OCI-LY1 (cell line): ENCODE measurements at regions not wholly inside any gene's neighbourhood (a gene's known extent, or its start where the extent isn't known, plus 50 kb on each side); places are given as distances from the start of the nearest gene placed in this dataset.

Experiments
- H2AFZ ChIP-seq: fragments of 200-600 bp; sonication (generic), shearing (Covaris generic); 2 replicates; pipeline ENCODE4 v1.6.0; 2014; ENCODE audit warnings: antibody characterized with exemption, mild to moderate bottlenecking, low read length
- H3F3A ChIP-seq: fragments of 200-600 bp; sonication (generic), shearing (Covaris generic); 2 replicates; pipeline ENCODE4 v1.6.0; 2014; ENCODE audit warnings: mild to moderate bottlenecking, antibody characterized with exemption, low read length, moderate library complexity; ENCODE audit not compliant: insufficient read depth
- H3K27ac ChIP-seq: fragments of 200-600 bp; sonication (generic); 2 replicates; pipeline ENCODE4 v1.5.1; 2014; ENCODE audit warnings: low read length, mixed run types, mild to moderate bottlenecking, low read depth; ENCODE audit not compliant: poor library complexity, severe bottlenecking
- H3K27me3 ChIP-seq: fragments of 200-600 bp; sonication (generic); 2 replicates; pipeline ENCODE4 v1.6.0; 2014; ENCODE audit warnings: antibody characterized with exemption, mild to moderate bottlenecking, low read length, moderate library complexity; ENCODE audit not compliant: insufficient read depth
- H3K36me3 ChIP-seq: fragments of 200-600 bp; sonication (generic); 2 replicates; pipeline ENCODE4 v1.6.1; 2014; ENCODE audit warnings: mild to moderate bottlenecking, antibody characterized with exemption, low read length, moderate library complexity, mixed read lengths; ENCODE audit not compliant: insufficient read depth
- H3K4me1 ChIP-seq: fragments of 200-600 bp; sonication (generic); 2 replicates; pipeline ENCODE4 v1.5.1; 2014; ENCODE audit warnings: mild to moderate bottlenecking, low read length, moderate library complexity; ENCODE audit not compliant: insufficient read depth, severe bottlenecking
- H3K4me2 ChIP-seq: fragments of 200-600 bp; sonication (generic), shearing (Covaris generic); 2 replicates; pipeline ENCODE4 v1.6.1; 2014; ENCODE audit warnings: low read length
- H3K4me3 ChIP-seq: fragments of 200-600 bp; sonication (generic); 2 replicates; pipeline ENCODE4 v1.5.1; 2014; ENCODE audit warnings: low read length, low read depth, mild to moderate bottlenecking, mixed read lengths; ENCODE audit not compliant: poor library complexity, severe bottlenecking
- H3K79me2 ChIP-seq: fragments of 200-600 bp; shearing (Covaris generic); 2 replicates; pipeline ENCODE4 v1.6.1; 2016; ENCODE audit warnings: mixed run types, low read length, mixed read lengths; ENCODE audit not compliant: insufficient read depth
- H3K9ac ChIP-seq: fragments of 200-600 bp; sonication (generic), shearing (Covaris generic); 2 replicates; pipeline ENCODE4 v1.6.1; 2014; ENCODE audit warnings: mild to moderate bottlenecking, low read length, mixed read lengths
- H3K9me2 ChIP-seq: fragments of 200-600 bp; sonication (generic), shearing (Covaris generic); 2 replicates; pipeline ENCODE4 v1.6.1; 2014; ENCODE audit warnings: low read depth, mild to moderate bottlenecking, low read length, mixed read lengths
- H3K9me3 ChIP-seq: fragments of 200-600 bp; shearing (Covaris generic); 2 replicates; pipeline ENCODE4 v1.6.1; 2014; ENCODE audit warnings: low read length, mixed read lengths
- H4K20me1 ChIP-seq: fragments of 200-600 bp; sonication (generic), shearing (Covaris generic); 2 replicates; pipeline ENCODE4 v1.6.0; 2016; ENCODE audit warnings: mild to moderate bottlenecking, low read length; ENCODE audit not compliant: insufficient read depth
- EZH2 ChIP-seq: fragments of 200-600 bp; sonication (generic), shearing (Covaris generic); IDR thresholded peaks from 2 replicates; pipeline ENCODE4 v1.8.0; 2017; ENCODE audit warnings: borderline replicate concordance, mixed run types, mild to moderate bottlenecking, antibody characterized with exemption, low read length, moderate library complexity, mixed read lengths
- TF ChIP-seq, protein P1 (sequence below): fragments of 200-600 bp; sonication (generic), shearing (Covaris generic); IDR thresholded peaks from 2 replicates; pipeline ENCODE4 v1.5.1; 2017; ENCODE audit warnings: mild to moderate bottlenecking, antibody characterized with exemption, low read length, moderate library complexity, mixed read lengths

DNA sequence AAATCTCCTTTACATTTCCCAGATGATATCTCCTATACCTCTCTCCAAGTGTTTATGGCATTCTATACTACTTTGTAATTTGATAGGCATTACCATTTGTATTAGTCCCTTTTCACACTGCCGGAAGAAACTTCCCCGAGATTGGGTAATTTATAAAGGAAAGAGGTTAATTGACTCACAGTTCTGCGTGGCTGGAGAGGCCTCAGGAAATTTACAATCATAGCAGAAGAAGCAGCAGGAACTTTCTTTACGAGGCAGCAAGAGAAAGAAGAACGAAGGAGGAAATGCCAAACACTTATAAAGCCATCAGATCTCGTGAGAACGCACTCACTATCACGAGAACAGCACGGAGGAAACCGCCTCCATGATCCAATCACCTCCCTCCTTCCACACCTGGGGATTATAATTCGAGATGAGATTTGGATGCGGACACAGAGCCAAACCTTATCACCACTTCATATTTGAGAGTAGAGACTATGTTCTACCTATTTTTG, 1194.6 kb downstream of the SORCS1 start:
- Histone ChIP-seq H3K36me3 (no peaks in the 10 kb centered on the region), H3K4me3 (no peak overlapping the region), H3K27me3 (no peaks in the 10 kb centered on the region), H3K9ac (no peak overlapping the region), H3K79me2 (no peaks in the 10 kb centered on the region), H3K4me1 (no peaks in the 10 kb centered on the region), H4K20me1 (no peaks in the 10 kb centered on the region), H3F3A (no peaks in the 10 kb centered on the region), H3K4me2 (no peak overlapping the region), H2AFZ (no peak overlapping the region), H3K9me2 (no peaks in the 10 kb centered on the region), H3K9me3 (no peaks in the 10 kb centered on the region), H3K27ac (no peak overlapping the region)
- TF ChIP-seq, protein P1, sequence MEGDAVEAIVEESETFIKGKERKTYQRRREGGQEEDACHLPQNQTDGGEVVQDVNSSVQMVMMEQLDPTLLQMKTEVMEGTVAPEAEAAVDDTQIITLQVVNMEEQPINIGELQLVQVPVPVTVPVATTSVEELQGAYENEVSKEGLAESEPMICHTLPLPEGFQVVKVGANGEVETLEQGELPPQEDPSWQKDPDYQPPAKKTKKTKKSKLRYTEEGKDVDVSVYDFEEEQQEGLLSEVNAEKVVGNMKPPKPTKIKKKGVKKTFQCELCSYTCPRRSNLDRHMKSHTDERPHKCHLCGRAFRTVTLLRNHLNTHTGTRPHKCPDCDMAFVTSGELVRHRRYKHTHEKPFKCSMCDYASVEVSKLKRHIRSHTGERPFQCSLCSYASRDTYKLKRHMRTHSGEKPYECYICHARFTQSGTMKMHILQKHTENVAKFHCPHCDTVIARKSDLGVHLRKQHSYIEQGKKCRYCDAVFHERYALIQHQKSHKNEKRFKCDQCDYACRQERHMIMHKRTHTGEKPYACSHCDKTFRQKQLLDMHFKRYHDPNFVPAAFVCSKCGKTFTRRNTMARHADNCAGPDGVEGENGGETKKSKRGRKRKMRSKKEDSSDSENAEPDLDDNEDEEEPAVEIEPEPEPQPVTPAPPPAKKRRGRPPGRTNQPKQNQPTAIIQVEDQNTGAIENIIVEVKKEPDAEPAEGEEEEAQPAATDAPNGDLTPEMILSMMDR, result no peak
- no peak for TF ChIP-seq EZH2

- no peaks in the 10 kb centered on the region for H3K9me3 ChIP-seq
- TF ChIP-seq, protein P1, result no peak
- TF ChIP-seq EZH2, result no peak
- no peaks in the 10 kb centered on the region for H3K27me3 ChIP-seq
Measured at GRCh38 chr10:105968666-105969065, 1195.8 kb downstream of the SORCS1 start.

DNA sequence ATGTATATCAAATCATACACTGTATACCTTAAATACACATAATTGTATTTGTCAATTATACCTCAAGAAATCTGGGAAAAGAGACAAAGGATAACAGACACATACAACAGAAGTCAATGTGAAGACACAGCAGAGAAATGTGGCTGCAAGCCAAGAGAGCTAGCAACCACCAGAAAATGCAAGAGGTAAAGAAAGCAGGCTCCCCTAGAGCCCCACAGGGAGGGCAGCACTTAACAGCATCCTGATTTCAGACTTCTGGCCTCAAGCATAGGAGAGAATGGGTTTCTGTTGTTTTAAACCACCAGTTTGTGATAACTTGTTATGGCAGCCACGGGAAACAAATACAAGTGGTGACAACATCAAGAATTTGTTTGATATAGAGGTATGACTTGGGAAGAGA, 1197.2 kb downstream of the SORCS1 start:
- H3K4me1 ChIP-seq, result no peaks in the 10 kb centered on the region
- no peaks in the 10 kb centered on the region for H3F3A ChIP-seq
- no peaks in the 10 kb centered on the region for H3K79me2 ChIP-seq
- H3K4me2 ChIP-seq, result no peak overlapping the region
- no peaks in the 10 kb centered on the region for H4K20me1 ChIP-seq
- no peak overlapping the region for H2AFZ ChIP-seq
- no peaks in the 10 kb centered on the region for H3K9me3 ChIP-seq
- H3K36me3 ChIP-seq, result no peaks in the 10 kb centered on the region
- no peak overlapping the region for H3K4me3 ChIP-seq
- no peaks in the 10 kb centered on the region for H3K9me2 ChIP-seq
- H3K9ac ChIP-seq, result no peak overlapping the region
- no peak for TF ChIP-seq EZH2
- TF ChIP-seq, protein P1, result no peak
- no peak overlapping the region for H3K27ac ChIP-seq
- no peaks in the 10 kb centered on the region for H3K27me3 ChIP-seq

More at GRCh38 chr10:105968666-105969065, 1195.8 kb downstream of the SORCS1 start:
- no peak overlapping the region for H3K27ac ChIP-seq
- no peak overlapping the region for H3K4me3 ChIP-seq
- no peak overlapping the region for H2AFZ ChIP-seq
- H4K20me1 ChIP-seq, result no peaks in the 10 kb centered on the region
- H3K79me2 ChIP-seq, result no peaks in the 10 kb centered on the region
- no peaks in the 10 kb centered on the region for H3K4me1 ChIP-seq
- no peak overlapping the region for H3K9ac ChIP-seq
- no peaks in the 10 kb centered on the region for H3K9me2 ChIP-seq
- no peak overlapping the region for H3K4me2 ChIP-seq
- no peaks in the 10 kb centered on the region for H3F3A ChIP-seq
- no peaks in the 10 kb centered on the region for H3K36me3 ChIP-seq
